OCI-LY7 (cell line): ENCODE measurements at regions not wholly inside any gene's neighbourhood (a gene's known extent, or its start where the extent isn't known, plus 50 kb on each side); places are given as distances from the start of the nearest gene placed in this dataset.

Experiments used
- BruUV-seq: library from RNA; stranded (reverse); fragments of 400-500 nt; replicated peaks from 2 replicates; lab custom pipeline; 2021; lab: Mats Ljungman, UMichigan
- CTCF ChIA-PET: fragments of 300-600 bp; sonication (Branson Sonifier 250); formaldehyde crosslinking; loops from one replicate; lab custom pipeline; 2022; ENCODE audit warnings: antibody characterized with exemption; ENCODE audit not compliant: unreplicated experiment; lab: Charles Lee
- POLR2A ChIA-PET: fragments of 300-600 bp; sonication (Branson Sonifier 250); formaldehyde crosslinking; loops from one replicate; lab custom pipeline; 2022; ENCODE audit warnings: antibody characterized with exemption; lab: Charles Lee
- DNase-seq: peaks from one replicate; pipeline ENCODE4 v3.0.0-alpha.2; 2015; ENCODE audit warnings: low spot score
- H2AFZ ChIP-seq: fragments of 200-600 bp; sonication (generic), shearing (Covaris generic); 2 replicates; pipeline ENCODE4 v1.6.1; 2014; ENCODE audit warnings: mild to moderate bottlenecking, antibody characterized with exemption, low read length, moderate library complexity
- H3K27ac ChIP-seq: fragments of 200-600 bp; sonication (generic); 2 replicates; pipeline ENCODE4 v1.5.1; 2014; ENCODE audit warnings: mixed run types, low read depth, mild to moderate bottlenecking, moderate library complexity, low read length, inconsistent platforms; ENCODE audit not compliant: poor library complexity, severe bottlenecking
- H3K36me3 ChIP-seq: fragments of 200-600 bp; sonication (generic); 2 replicates; pipeline ENCODE4 v1.6.1; 2014; ENCODE audit warnings: mild to moderate bottlenecking, antibody characterized with exemption, low read length, moderate library complexity, mixed read lengths; ENCODE audit not compliant: insufficient read depth
- H3K4me1 ChIP-seq: fragments of 200-600 bp; sonication (generic); 2 replicates; pipeline ENCODE4 v1.5.1; 2014; ENCODE audit warnings: mild to moderate bottlenecking, low read length; ENCODE audit not compliant: insufficient read depth, poor library complexity, severe bottlenecking
- H3K4me2 ChIP-seq: fragments of 200-600 bp; sonication (generic); 2 replicates; pipeline ENCODE4 v1.6.1; 2014; ENCODE audit warnings: mild to moderate bottlenecking, low read length
- H3K4me3 ChIP-seq: fragments of 200-600 bp; sonication (generic); 2 replicates; pipeline ENCODE4 v1.5.1; 2014; ENCODE audit warnings: mild to moderate bottlenecking, low read depth, low read length; ENCODE audit not compliant: poor library complexity, severe bottlenecking
- H3K79me2 ChIP-seq: fragments of 200-600 bp; sonication (generic); 2 replicates; pipeline ENCODE4 v1.6.1; 2016; ENCODE audit warnings: low read depth, mild to moderate bottlenecking, low read length, moderate library complexity, mixed read lengths; ENCODE audit not compliant: insufficient read depth
- H3K9me2 ChIP-seq: fragments of 200-600 bp; sonication (generic); 2 replicates; pipeline ENCODE4 v1.6.1; 2016; ENCODE audit warnings: mild to moderate bottlenecking, low read length, mixed read lengths; ENCODE audit not compliant: insufficient read depth
- H3K9me3 ChIP-seq: fragments of 200-600 bp; sonication (generic); 2 replicates; pipeline ENCODE4 v1.6.1; 2014; ENCODE audit warnings: mild to moderate bottlenecking, mixed run types, low read length, mixed read lengths
- H4K20me1 ChIP-seq: fragments of 200-600 bp; sonication (generic); 2 replicates; pipeline ENCODE4 v1.6.1; 2014; ENCODE audit warnings: mild to moderate bottlenecking, antibody characterized with exemption, low read length, moderate library complexity, mixed read lengths; ENCODE audit not compliant: insufficient read depth
- EZH2phosphoT487 ChIP-seq: fragments of 200-600 bp; sonication (generic); IDR thresholded peaks from 2 replicates; pipeline ENCODE4 v1.6.1; 2018; ENCODE audit warnings: low read depth, borderline replicate concordance, mild to moderate bottlenecking, mixed run types, antibody characterized with exemption, low read length, moderate library complexity, mixed read lengths
- intact Hi-C: fragments of 100-400 bp; cut with micrococcal nuclease; formaldehyde crosslinking; loops from one replicate; pipeline ENCODE4 v1.10.0; 2022; ENCODE audit not compliant: unreplicated experiment
- TF ChIP-seq, protein P1 (sequence below): fragments of 200-600 bp; sonication (generic); conservative IDR thresholded peaks from 2 replicates; pipeline ENCODE4 v1.5.1; 2014; ENCODE audit warnings: mild to moderate bottlenecking, antibody characterized with exemption, low read length, moderate library complexity, mixed read lengths

DNA sequence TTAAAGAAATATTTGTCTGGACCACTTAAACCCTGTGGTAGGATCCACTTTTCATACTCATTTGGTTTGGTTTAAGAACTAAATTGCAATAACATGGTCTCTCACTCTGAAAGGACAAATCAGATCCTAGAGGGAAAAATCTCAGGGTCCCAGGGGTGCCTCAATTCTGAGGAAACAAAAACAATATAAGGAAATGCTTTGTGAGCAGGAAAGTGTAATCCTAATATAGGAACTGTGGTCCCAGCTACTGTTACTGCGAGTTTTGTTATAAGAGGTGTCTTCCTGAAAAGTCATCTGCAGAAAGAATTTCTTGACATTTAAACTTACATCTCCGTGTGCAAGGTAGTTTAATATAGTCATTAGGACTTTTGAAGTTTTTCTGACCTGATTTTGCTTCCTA is 420.1 kb upstream of the LCORL start:
- BruUV-seq = no TSS peak
- TF ChIP-seq EZH2phosphoT487 = no peak
- TF ChIP-seq, protein P1, sequence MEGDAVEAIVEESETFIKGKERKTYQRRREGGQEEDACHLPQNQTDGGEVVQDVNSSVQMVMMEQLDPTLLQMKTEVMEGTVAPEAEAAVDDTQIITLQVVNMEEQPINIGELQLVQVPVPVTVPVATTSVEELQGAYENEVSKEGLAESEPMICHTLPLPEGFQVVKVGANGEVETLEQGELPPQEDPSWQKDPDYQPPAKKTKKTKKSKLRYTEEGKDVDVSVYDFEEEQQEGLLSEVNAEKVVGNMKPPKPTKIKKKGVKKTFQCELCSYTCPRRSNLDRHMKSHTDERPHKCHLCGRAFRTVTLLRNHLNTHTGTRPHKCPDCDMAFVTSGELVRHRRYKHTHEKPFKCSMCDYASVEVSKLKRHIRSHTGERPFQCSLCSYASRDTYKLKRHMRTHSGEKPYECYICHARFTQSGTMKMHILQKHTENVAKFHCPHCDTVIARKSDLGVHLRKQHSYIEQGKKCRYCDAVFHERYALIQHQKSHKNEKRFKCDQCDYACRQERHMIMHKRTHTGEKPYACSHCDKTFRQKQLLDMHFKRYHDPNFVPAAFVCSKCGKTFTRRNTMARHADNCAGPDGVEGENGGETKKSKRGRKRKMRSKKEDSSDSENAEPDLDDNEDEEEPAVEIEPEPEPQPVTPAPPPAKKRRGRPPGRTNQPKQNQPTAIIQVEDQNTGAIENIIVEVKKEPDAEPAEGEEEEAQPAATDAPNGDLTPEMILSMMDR = no peak
- Histone ChIP-seq H3K4me3 (no peak overlapping the region), H3K4me2 (no peak overlapping the region), H3K36me3 (no peaks in the 10 kb centered on the region), H4K20me1 (no peaks in the 10 kb centered on the region), H3K4me1 (no peaks in the 10 kb centered on the region), H3K27ac (no peak overlapping the region), H2AFZ (no peak overlapping the region), H3K9me3 (peaks cover 4% of the 10 kb centered on the region; the same call in 1 of the 2 replicates), H3K9me2 (no peaks in the 10 kb centered on the region), H3K79me2 (no peaks in the 10 kb centered on the region)
- ChIA-PET CTCF (no interaction called here), POLR2A (interaction anchor here (1.2 kb wide), 1 partner anchor 49 kb away, joined by 3 read pairs; no protein-coding TSS in a partner anchor)
- intact Hi-C loops = no loop called here
- DNase-seq = no peak

DNA sequence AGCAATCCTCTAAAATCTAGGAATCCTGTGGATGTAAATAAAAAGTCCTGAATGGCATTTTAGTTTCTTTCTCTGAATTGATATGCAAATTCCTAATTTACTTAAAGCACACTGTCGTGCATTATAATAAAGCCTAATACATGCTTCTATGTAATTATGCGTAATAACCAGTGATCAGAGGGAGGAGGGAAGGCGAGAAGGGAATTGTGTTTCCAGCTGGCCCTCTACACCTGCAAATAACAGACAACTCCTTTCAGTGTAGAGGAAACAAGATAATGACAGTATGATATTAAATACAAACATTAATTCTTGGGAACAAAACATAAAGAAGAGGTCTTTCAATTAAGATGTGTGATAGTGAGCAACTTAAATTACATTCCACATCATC is 419.6 kb upstream of the LCORL start:
- no peaks in the 10 kb centered on the region for H3K9me2 ChIP-seq
- H3K36me3 ChIP-seq = no peaks in the 10 kb centered on the region
- ChIA-PET CTCF (no interaction called here), POLR2A (interaction anchor here (1.1 to 1.2 kb wide), 2 partner anchors 40 to 49 kb away, joined by 3 read pairs; no protein-coding TSS in a partner anchor)
- intact Hi-C loops = no loop called here
- no peak overlapping the region for H3K27ac ChIP-seq
- no peak overlapping the region for H3K4me2 ChIP-seq
- no peak for TF ChIP-seq EZH2phosphoT487
- TF ChIP-seq, protein P1 = no peak
- no TSS peak for BruUV-seq
- no peaks in the 10 kb centered on the region for H4K20me1 ChIP-seq
- no peak for DNase-seq
- H3K4me3 ChIP-seq = no peak overlapping the region
- peaks cover 3% of the 10 kb centered on the region; the same call in 1 of the 2 replicates for H3K9me3 ChIP-seq
- no peak overlapping the region for H2AFZ ChIP-seq
- no peaks in the 10 kb centered on the region for H3K4me1 ChIP-seq
- H3K79me2 ChIP-seq = no peaks in the 10 kb centered on the region

DNA sequence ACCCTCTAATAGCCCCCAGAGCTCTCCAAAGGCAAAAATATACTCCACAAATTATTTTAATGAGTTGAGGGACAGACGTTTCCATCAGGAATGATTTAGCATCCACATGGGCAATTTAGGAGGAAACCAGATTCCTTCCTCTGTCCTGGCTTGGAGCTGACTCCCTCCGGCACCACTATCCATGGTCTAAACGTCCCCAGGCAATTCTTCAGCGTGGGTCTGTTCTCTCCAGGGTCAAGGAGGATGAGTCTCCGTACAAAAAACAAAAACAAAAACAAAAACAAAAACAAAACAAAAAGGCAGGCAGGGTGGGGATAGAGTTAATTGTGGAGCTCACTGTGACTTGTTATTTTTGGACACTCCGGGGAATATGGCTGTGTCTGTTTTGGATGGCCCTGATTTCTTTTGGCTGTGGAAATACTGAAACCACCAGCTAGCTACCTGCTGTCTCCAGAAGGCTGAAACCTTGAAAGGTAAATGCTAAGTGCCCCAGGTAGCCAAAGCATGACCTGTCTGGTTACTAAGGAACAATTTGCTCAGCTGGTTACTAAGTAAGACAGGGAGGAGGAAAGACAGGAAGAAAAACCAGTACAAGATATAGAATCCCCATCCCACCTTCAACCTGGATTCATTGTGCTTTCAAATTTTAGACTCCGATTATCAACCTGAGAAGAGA is 419.1 kb upstream of the LCORL start:
- H3K9me2 ChIP-seq = no peaks in the 10 kb centered on the region
- no peak for TF ChIP-seq EZH2phosphoT487
- TF ChIP-seq, protein P1 = no peak
- ChIA-PET POLR2A (interaction anchor here (1.1 kb wide), 1 partner anchor 41 kb away, joined by 3 read pairs; no protein-coding TSS in a partner anchor), CTCF (no interaction called here)
- no peak overlapping the region for H2AFZ ChIP-seq
- no peak for DNase-seq
- intact Hi-C loops = no loop called here
- no TSS peak for BruUV-seq
- H3K27ac ChIP-seq = no peak overlapping the region
- H3K36me3 ChIP-seq = no peaks in the 10 kb centered on the region
- no peaks in the 10 kb centered on the region for H3K9me3 ChIP-seq
- no peaks in the 10 kb centered on the region for H4K20me1 ChIP-seq
- no peaks in the 10 kb centered on the region for H3K79me2 ChIP-seq
- H3K4me1 ChIP-seq = no peaks in the 10 kb centered on the region
- no peak overlapping the region for H3K4me3 ChIP-seq
- H3K4me2 ChIP-seq = no peak overlapping the region
